ENCODE measurements at regions not wholly inside any gene's neighbourhood (a gene's known extent, or its start where the extent isn't known, plus 50 kb on each side); places are given as distances from the start of the nearest gene placed in this dataset.

- 91% methylated on average over 1 of the region's 1 CpG for WGBS (ENCODE audit: insufficient coverage)
- H3K27ac Mint-ChIP-seq = no peak overlapping the region
- no peaks in the 10 kb centered on the region for H3K79me2 ChIP-seq (ENCODE audit: control insufficient read depth, insufficient read depth, low read length)
- H3K9ac ChIP-seq (ENCODE audit: low read length) = no peak overlapping the region
- ChIA-PET POLR2A (no interaction called here), CTCF (no interaction called here)
- H2AFZ ChIP-seq (ENCODE audit: insufficient read depth, low read depth, low read length, poor library complexity, severe bottlenecking) = no peak overlapping the region
- no peaks in the 10 kb centered on the region for H3K9me3 ChIP-seq (ENCODE audit: control extremely low read depth in 1 of 3, control insufficient read depth in 2 of 3, insufficient read depth in 1 of 3, low read length in 2 of 3)
- no peaks in the 10 kb centered on the region for H3K4me1 ChIP-seq (ENCODE audit: control insufficient read depth in 2 of 2, insufficient read depth in 2 of 2, low read length in 2 of 2)
- TF ChIP-seq EZH2 (IDR thresholded peaks at IDR 0.05; ENCODE audit: borderline replicate concordance, insufficient read depth, low read depth, low read length, poor library complexity, severe bottlenecking) (no peak), CTCF (IDR thresholded peaks at IDR 0.05) (no peak)
- intact Hi-C loops (cut with micrococcal nuclease) = no loop called here
- no peak overlapping the region for H3K4me3 Mint-ChIP-seq
- H3K36me3 ChIP-seq (replicated peaks in 1 of 2; ENCODE audit: control extremely low read depth in 1 of 2, control insufficient read depth in 1 of 2, extremely low read depth in 1 of 2, insufficient read depth in 2 of 2, low read length in 1 of 2) = no peaks in the 10 kb centered on the region
- DNase-seq = no peak
- ATAC-seq (ENCODE audit: low read depth) = no peak
- no peaks in the 10 kb centered on the region for H3K9me3 Mint-ChIP-seq (ENCODE audit: insufficient read depth)
- peaks cover 8% of the 10 kb centered on the region for H3K27me3 Mint-ChIP-seq
- H3K27me3 ChIP-seq (replicated peaks in 1 of 4; ENCODE audit: control extremely low read depth in 1 of 4, control insufficient read depth in 3 of 4, insufficient read depth in 4 of 4, low read length in 3 of 4) = no peaks in the 10 kb centered on the region
- no peak overlapping the region for H3K4me2 ChIP-seq (replicated peaks; ENCODE audit: low read depth, low read length, poor library complexity, severe bottlenecking)
- H4K20me1 ChIP-seq (ENCODE audit: control insufficient read depth, insufficient read depth, low read length, poor library complexity, severe bottlenecking) = no peaks in the 10 kb centered on the region
- H3K4me1 Mint-ChIP-seq = no peaks in the 10 kb centered on the region
- H3K4me3 ChIP-seq (ENCODE audit: control extremely low read depth in 1 of 5, extremely low read depth in 1 of 5, insufficient read depth in 1 of 5, low read depth in 2 of 5, low read length in 4 of 5) = no peak overlapping the region
- H3K27ac ChIP-seq (ENCODE audit: low read length in 2 of 2) = no peak overlapping the region
Observed at GRCh38 chr3:182629521-182629920, 163.8 kb upstream of the ATP11B start.

GRCh38 chr3:182631183-182632076 lies 161.9 kb upstream of the ATP11B start:
- no peaks in the 10 kb centered on the region for H3K4me1 Mint-ChIP-seq
- CTCF ChIA-PET = no interaction called here
- 93% methylated on average over 2 of the region's 6 CpGs for WGBS (ENCODE audit: insufficient coverage)

More at GRCh38 chr3:182631183-182632076, 161.9 kb upstream of the ATP11B start:
- H3K27ac ChIP-seq (ENCODE audit: low read length in 2 of 2) = no peak overlapping the region
- ATAC-seq (ENCODE audit: low read depth) = no peak
- no peaks in the 10 kb centered on the region for H3K36me3 ChIP-seq (replicated peaks in 1 of 2; ENCODE audit: control extremely low read depth in 1 of 2, control insufficient read depth in 1 of 2, extremely low read depth in 1 of 2, insufficient read depth in 2 of 2, low read length in 1 of 2)
- Mint-ChIP-seq H3K9me3 (ENCODE audit: insufficient read depth) (no peaks in the 10 kb centered on the region), H3K27ac (no peak overlapping the region), H3K27me3 (peaks cover 7% of the 10 kb centered on the region), H3K4me3 (no peak overlapping the region)
- POLR2A ChIA-PET = no interaction called here
- H3K79me2 ChIP-seq (ENCODE audit: control insufficient read depth, insufficient read depth, low read length) = no peaks in the 10 kb centered on the region
- no peak overlapping the region for H3K4me3 ChIP-seq (ENCODE audit: control extremely low read depth in 1 of 5, extremely low read depth in 1 of 5, insufficient read depth in 1 of 5, low read depth in 2 of 5, low read length in 4 of 5)
- H2AFZ ChIP-seq (ENCODE audit: insufficient read depth, low read depth, low read length, poor library complexity, severe bottlenecking) = no peak overlapping the region
- no peaks in the 10 kb centered on the region for H3K4me1 ChIP-seq (ENCODE audit: control insufficient read depth in 2 of 2, insufficient read depth in 2 of 2, low read length in 2 of 2)
- H4K20me1 ChIP-seq (ENCODE audit: control insufficient read depth, insufficient read depth, low read length, poor library complexity, severe bottlenecking) = no peaks in the 10 kb centered on the region
- intact Hi-C loops (cut with micrococcal nuclease) = no loop called here
- no peak overlapping the region for H3K4me2 ChIP-seq (replicated peaks; ENCODE audit: low read depth, low read length, poor library complexity, severe bottlenecking)
- H3K9me3 ChIP-seq (ENCODE audit: control extremely low read depth in 1 of 3, control insufficient read depth in 2 of 3, insufficient read depth in 1 of 3, low read length in 2 of 3) = no peaks in the 10 kb centered on the region
- no peak for DNase-seq
- no peaks in the 10 kb centered on the region for H3K27me3 ChIP-seq (replicated peaks in 1 of 4; ENCODE audit: control extremely low read depth in 1 of 4, control insufficient read depth in 3 of 4, insufficient read depth in 4 of 4, low read length in 3 of 4)
- H3K9ac ChIP-seq (ENCODE audit: low read length) = no peak overlapping the region
- TF ChIP-seq EZH2 (IDR thresholded peaks at IDR 0.05; ENCODE audit: borderline replicate concordance, insufficient read depth, low read depth, low read length, poor library complexity, severe bottlenecking) = no peak
- no peak for TF ChIP-seq CTCF (IDR thresholded peaks at IDR 0.05)
